MM.1S (cell line): ENCODE measurements at regions not wholly inside any gene's neighbourhood (a gene's known extent, or its start where the extent isn't known, plus 50 kb on each side); places are given as distances from the start of the nearest gene placed in this dataset.

Experiments used
- DNase-seq: peaks from one replicate; pipeline ENCODE4 v3.0.0-alpha.2; 2015
- H2AFZ ChIP-seq: fragments of 300-600 bp; sonication (generic); 2 replicates; pipeline ENCODE4 v1.6.0; 2016; ENCODE audit warnings: antibody characterized with exemption, low read length
- H3F3A ChIP-seq: fragments of 300-600 bp; sonication (generic); 2 replicates; pipeline ENCODE4 v1.6.1; 2016; ENCODE audit warnings: mild to moderate bottlenecking, antibody characterized with exemption, low read length, moderate library complexity, mixed read lengths; ENCODE audit not compliant: insufficient read depth
- H3K27ac ChIP-seq: fragments of 300-600 bp; sonication (generic); 2 replicates; pipeline ENCODE4 v1.5.1; 2016; ENCODE audit warnings: mild to moderate bottlenecking, low read length
- H3K27me3 ChIP-seq: fragments of 300-600 bp; sonication (generic); replicated peaks from 2 replicates; pipeline ENCODE4 v1.6.0; 2016; ENCODE audit warnings: low read length; ENCODE audit not compliant: insufficient read depth
- H3K36me3 ChIP-seq: fragments of 300-600 bp; sonication (generic); replicated peaks from 2 replicates; pipeline ENCODE4 v1.6.1; 2016; ENCODE audit warnings: mild to moderate bottlenecking, low read length, mixed read lengths; ENCODE audit not compliant: insufficient read depth
- H3K4me1 ChIP-seq: fragments of 300-600 bp; sonication (generic); 2 replicates; pipeline ENCODE4 v1.6.1; 2016; ENCODE audit warnings: low read length, mixed read lengths
- H3K4me2 ChIP-seq: fragments of 300-600 bp; sonication (generic); 2 replicates; pipeline ENCODE4 v1.6.0; 2016; ENCODE audit warnings: low read depth, low read length
- H3K4me3 ChIP-seq: fragments of 300-600 bp; sonication (generic); 2 replicates; pipeline ENCODE4 v1.5.1; 2016; ENCODE audit warnings: low read length, mixed read lengths
- H3K79me2 ChIP-seq: fragments of 300-600 bp; sonication (generic); 2 replicates; pipeline ENCODE4 v1.6.1; 2016; ENCODE audit warnings: mixed run types, low read length, mixed read lengths
- H3K9ac ChIP-seq: fragments of 300-600 bp; sonication (generic); 2 replicates; pipeline ENCODE4 v1.6.1; 2016; ENCODE audit warnings: low read length, mixed read lengths
- H3K9me2 ChIP-seq: fragments of 300-600 bp; sonication (generic); replicated peaks from 2 replicates; pipeline ENCODE4 v1.6.1; 2016; ENCODE audit warnings: mild to moderate bottlenecking, low read length, mixed read lengths; ENCODE audit not compliant: insufficient read depth
- H3K9me3 ChIP-seq: fragments of 300-600 bp; sonication (generic); replicated peaks from 2 replicates; pipeline ENCODE4 v1.6.1; 2016; ENCODE audit warnings: mild to moderate bottlenecking, low read length, mixed read lengths; ENCODE audit not compliant: insufficient read depth
- H4K20me1 ChIP-seq: fragments of 300-600 bp; sonication (generic); 2 replicates; pipeline ENCODE4 v1.6.1; 2016; ENCODE audit warnings: mild to moderate bottlenecking, low read length, moderate library complexity, mixed read lengths; ENCODE audit not compliant: insufficient read depth
- EZH2 ChIP-seq: fragments of 300-600 bp; sonication (generic); optimal IDR thresholded peaks from 2 replicates; pipeline ENCODE3; 2017; ENCODE audit warnings: low read depth, mild to moderate bottlenecking, antibody characterized with exemption, low read length, mixed read lengths
- EZH2phosphoT487 ChIP-seq: fragments of 300-600 bp; sonication (generic); IDR thresholded peaks from 2 replicates; pipeline ENCODE4 v1.6.1; 2018; ENCODE audit warnings: antibody characterized with exemption, low read length
- TF ChIP-seq, protein P1 (sequence below): fragments of 300-600 bp; sonication (generic); IDR thresholded peaks from 2 replicates; pipeline ENCODE4 v1.5.1; 2016; ENCODE audit warnings: antibody characterized with exemption, low read length, mixed read lengths

DNA sequence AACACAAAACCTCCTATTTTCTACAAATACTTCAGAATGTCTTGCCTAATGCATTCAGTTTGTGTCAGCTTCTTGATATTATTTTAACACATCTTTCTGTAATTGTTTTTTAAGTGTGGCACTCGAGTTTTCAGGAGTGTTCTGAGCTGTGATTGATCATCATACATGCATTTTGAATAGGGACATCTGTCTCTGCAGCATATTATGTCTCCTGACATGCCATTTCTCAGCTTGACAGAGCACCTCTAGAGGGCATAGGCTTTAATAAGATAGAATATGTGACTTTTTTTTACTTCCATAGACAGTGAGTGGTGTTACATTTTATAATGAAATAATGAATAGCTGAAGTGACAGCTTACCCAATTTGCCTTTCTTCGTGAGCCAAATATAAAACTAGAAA lies 219.2 kb upstream of the HDAC9 start:
- Histone ChIP-seq H3K4me2 (no peak overlapping the region), H3F3A (no peaks in the 10 kb centered on the region), H3K79me2 (no peaks in the 10 kb centered on the region), H2AFZ (no peak overlapping the region), H4K20me1 (no peaks in the 10 kb centered on the region), H3K4me1 (no peaks in the 10 kb centered on the region), H3K27ac (no peak overlapping the region), H3K9me2 (no peaks in the 10 kb centered on the region), H3K36me3 (no peaks in the 10 kb centered on the region), H3K4me3 (no peak overlapping the region), H3K27me3 (no peaks in the 10 kb centered on the region), H3K9ac (no peak overlapping the region), H3K9me3 (no peaks in the 10 kb centered on the region)
- TF ChIP-seq EZH2phosphoT487 = no peak
- TF ChIP-seq, protein P1, sequence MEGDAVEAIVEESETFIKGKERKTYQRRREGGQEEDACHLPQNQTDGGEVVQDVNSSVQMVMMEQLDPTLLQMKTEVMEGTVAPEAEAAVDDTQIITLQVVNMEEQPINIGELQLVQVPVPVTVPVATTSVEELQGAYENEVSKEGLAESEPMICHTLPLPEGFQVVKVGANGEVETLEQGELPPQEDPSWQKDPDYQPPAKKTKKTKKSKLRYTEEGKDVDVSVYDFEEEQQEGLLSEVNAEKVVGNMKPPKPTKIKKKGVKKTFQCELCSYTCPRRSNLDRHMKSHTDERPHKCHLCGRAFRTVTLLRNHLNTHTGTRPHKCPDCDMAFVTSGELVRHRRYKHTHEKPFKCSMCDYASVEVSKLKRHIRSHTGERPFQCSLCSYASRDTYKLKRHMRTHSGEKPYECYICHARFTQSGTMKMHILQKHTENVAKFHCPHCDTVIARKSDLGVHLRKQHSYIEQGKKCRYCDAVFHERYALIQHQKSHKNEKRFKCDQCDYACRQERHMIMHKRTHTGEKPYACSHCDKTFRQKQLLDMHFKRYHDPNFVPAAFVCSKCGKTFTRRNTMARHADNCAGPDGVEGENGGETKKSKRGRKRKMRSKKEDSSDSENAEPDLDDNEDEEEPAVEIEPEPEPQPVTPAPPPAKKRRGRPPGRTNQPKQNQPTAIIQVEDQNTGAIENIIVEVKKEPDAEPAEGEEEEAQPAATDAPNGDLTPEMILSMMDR = no peak
- no peak for DNase-seq

DNA sequence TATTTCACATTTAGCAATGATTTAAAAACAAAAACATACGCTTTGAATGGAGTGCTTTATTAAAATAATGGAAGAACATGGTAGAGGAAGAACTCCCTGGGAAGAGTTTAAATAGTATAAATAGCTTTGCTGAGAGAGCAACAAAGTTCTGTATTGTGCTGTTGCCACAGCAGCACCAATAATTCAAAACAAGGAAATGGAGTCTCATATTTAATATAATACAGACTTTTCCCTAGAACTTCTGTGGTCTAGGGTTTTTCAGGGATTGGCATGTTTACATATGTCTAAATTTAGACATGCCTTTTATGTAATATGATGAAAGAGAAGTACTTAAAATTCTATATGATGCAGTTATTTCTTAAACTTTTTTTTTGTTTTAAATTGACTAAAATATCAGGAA lies 217.2 kb upstream of the HDAC9 start:
- no peaks in the 10 kb centered on the region for H3K4me1 ChIP-seq
- TF ChIP-seq, protein P1 = no peak
- TF ChIP-seq EZH2 (no peak), EZH2phosphoT487 (no peak)
- no peak overlapping the region for H3K4me2 ChIP-seq
- H2AFZ ChIP-seq = no peak overlapping the region
- no peak overlapping the region for H3K4me3 ChIP-seq
- no peaks in the 10 kb centered on the region for H3K9me3 ChIP-seq
- no peak for DNase-seq
- H4K20me1 ChIP-seq = no peaks in the 10 kb centered on the region
- no peaks in the 10 kb centered on the region for H3K27me3 ChIP-seq
- no peak overlapping the region for H3K9ac ChIP-seq
- no peak overlapping the region for H3K27ac ChIP-seq
- H3F3A ChIP-seq = no peaks in the 10 kb centered on the region
- no peaks in the 10 kb centered on the region for H3K9me2 ChIP-seq
- no peaks in the 10 kb centered on the region for H3K36me3 ChIP-seq
- H3K79me2 ChIP-seq = no peaks in the 10 kb centered on the region

DNA sequence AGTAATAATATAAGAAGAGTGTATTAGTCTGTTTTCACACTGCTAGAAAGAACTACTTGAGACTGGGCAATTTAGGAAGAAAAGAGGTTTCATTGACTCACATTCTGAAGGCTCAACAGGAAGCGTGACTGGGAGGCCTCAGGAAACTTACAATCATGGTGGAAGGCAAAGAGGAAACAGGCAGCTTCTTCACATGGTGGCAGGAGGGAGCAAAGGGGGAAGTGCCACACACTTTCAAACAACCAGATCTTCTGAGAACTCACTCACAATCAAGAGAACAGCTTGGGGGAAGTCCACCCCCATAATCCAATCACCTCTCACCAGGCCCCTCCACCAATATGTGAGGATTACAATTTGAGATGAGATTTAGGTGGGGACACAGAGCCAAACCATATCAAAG lies 212.5 kb upstream of the HDAC9 start:
- Histone ChIP-seq H4K20me1 (no peaks in the 10 kb centered on the region), H3K36me3 (no peaks in the 10 kb centered on the region), H3K4me1 (no peaks in the 10 kb centered on the region), H3K9ac (no peak overlapping the region), H3K9me2 (no peaks in the 10 kb centered on the region), H3K4me3 (no peak overlapping the region), H3K79me2 (no peaks in the 10 kb centered on the region), H2AFZ (no peak overlapping the region), H3K27ac (no peak overlapping the region), H3K9me3 (no peaks in the 10 kb centered on the region), H3F3A (no peaks in the 10 kb centered on the region), H3K4me2 (no peak overlapping the region), H3K27me3 (no peaks in the 10 kb centered on the region)
- no peak for TF ChIP-seq EZH2phosphoT487
- TF ChIP-seq, protein P1 = no peak
- no peak for TF ChIP-seq EZH2
- no peak for DNase-seq

DNA sequence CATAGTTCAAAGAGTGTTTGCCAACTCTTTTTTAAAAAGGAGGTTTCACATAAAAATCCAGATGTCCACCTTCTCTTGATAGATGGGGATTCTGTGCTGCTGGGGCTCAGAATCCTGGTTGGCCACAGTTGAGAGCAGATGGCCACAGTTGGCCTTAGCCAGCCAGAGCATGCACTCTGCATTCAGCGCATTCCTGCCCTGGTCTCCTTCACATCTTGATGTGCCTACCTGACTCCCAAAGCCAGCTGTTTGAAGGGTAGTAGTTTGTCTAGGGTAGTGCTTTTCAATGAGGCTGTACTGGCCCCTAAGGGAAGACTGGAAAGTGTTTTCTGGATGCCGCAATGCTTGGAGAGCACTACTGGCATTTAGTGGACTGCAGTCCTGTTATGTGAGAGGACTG lies 208.1 kb upstream of the HDAC9 start:
- Histone ChIP-seq H3K4me1 (no peaks in the 10 kb centered on the region; the same call in 1 of the 2 replicates), H3F3A (no peaks in the 10 kb centered on the region), H3K4me2 (no peak overlapping the region), H3K9me3 (no peaks in the 10 kb centered on the region), H4K20me1 (no peaks in the 10 kb centered on the region), H3K4me3 (no peak overlapping the region), H3K36me3 (no peaks in the 10 kb centered on the region), H3K79me2 (no peaks in the 10 kb centered on the region), H2AFZ (no peak overlapping the region), H3K27me3 (no peaks in the 10 kb centered on the region), H3K27ac (no peak overlapping the region), H3K9me2 (no peaks in the 10 kb centered on the region), H3K9ac (no peak overlapping the region)
- TF ChIP-seq EZH2phosphoT487 (no peak), EZH2 (no peak)
- TF ChIP-seq, protein P1 = no peak
- DNase-seq = no peak
